Neural cell (in vitro differentiated cells): ENCODE measurements at regions not wholly inside any gene's neighbourhood (a gene's known extent, or its start where the extent isn't known, plus 50 kb on each side); places are given as distances from the start of the nearest gene placed in this dataset.

ENCODE experiments used
- H2AFZ ChIP-seq: fragments of 200-600, 300-800 bp; sonication (generic), shearing (Covaris generic); 2 replicates; pipeline ENCODE4 v1.6.0; 2014; ENCODE audit warnings: low read depth, mild to moderate bottlenecking, antibody characterized with exemption, low read length, moderate library complexity
- H3F3A ChIP-seq: fragments of 200-600 bp; shearing (Covaris generic); 2 replicates; pipeline ENCODE4 v1.6.1; 2016; ENCODE audit warnings: mild to moderate bottlenecking, moderate library complexity, mixed read lengths, antibody characterized with exemption, low read length; ENCODE audit not compliant: insufficient read depth, poor library complexity, severe bottlenecking
- H3K27ac ChIP-seq: fragments of 200-600, 300-800 bp; sonication (generic), shearing (Covaris generic); 2 replicates; pipeline ENCODE4 v1.5.1; 2014; ENCODE audit warnings: mild to moderate bottlenecking, low read length, moderate library complexity
- H3K27me3 ChIP-seq: fragments of 300-800, 200-600 bp; sonication (generic), shearing (Covaris generic); 2 replicates; pipeline ENCODE4 v1.6.0; 2014; ENCODE audit warnings: mild to moderate bottlenecking, low read depth, low read length, moderate library complexity; ENCODE audit not compliant: insufficient read depth
- H3K36me3 ChIP-seq: fragments of 300-800, 200-600 bp; sonication (generic), shearing (Covaris generic); 2 replicates; pipeline ENCODE4 v1.5.1; 2014; ENCODE audit warnings: mild to moderate bottlenecking, antibody characterized with exemption, low read length, moderate library complexity; ENCODE audit not compliant: insufficient read depth
- H3K4me2 ChIP-seq: fragments of 300-800, 200-600 bp; sonication (generic), shearing (Covaris generic); 2 replicates; pipeline ENCODE4 v1.6.0; 2014; ENCODE audit warnings: mild to moderate bottlenecking, low read length
- H3K4me3 ChIP-seq: fragments of 300-800, 200-600 bp; sonication (generic), shearing (Covaris generic); 2 replicates; pipeline ENCODE4 v1.5.1; 2014; ENCODE audit warnings: mild to moderate bottlenecking, low read length, moderate library complexity
- H3K79me2 ChIP-seq: fragments of 200-600 bp; shearing (Covaris generic); replicated peaks from 2 replicates; pipeline ENCODE4 v1.6.0; 2014; ENCODE audit warnings: mild to moderate bottlenecking, low read length, moderate library complexity; ENCODE audit not compliant: insufficient read depth
- H3K9ac ChIP-seq: fragments of 300-800, 200-600 bp; sonication (generic), shearing (Covaris generic); 2 replicates; pipeline ENCODE4 v1.6.1; 2016; ENCODE audit warnings: mild to moderate bottlenecking, low read length, mixed read lengths
- H3K9me2 ChIP-seq: fragments of 200-600 bp; shearing (Covaris generic); 2 replicates; pipeline ENCODE4 v1.6.1; 2016; ENCODE audit warnings: mild to moderate bottlenecking, low read length, mixed read lengths; ENCODE audit not compliant: insufficient read depth
- H3K9me3 ChIP-seq: fragments of 200-600, 300-800 bp; sonication (generic), shearing (Covaris generic); 2 replicates; pipeline ENCODE4 v1.6.1; 2016; ENCODE audit warnings: mild to moderate bottlenecking, mixed run types, low read length, moderate library complexity, mixed read lengths
- H4K20me1 ChIP-seq: fragments of 200-600 bp; shearing (Covaris generic); 2 replicates; pipeline ENCODE4 v1.6.1; 2016; ENCODE audit warnings: mild to moderate bottlenecking, mixed run types; ENCODE audit not compliant: insufficient read depth
- EP300 ChIP-seq: fragments of 450-650 bp; conservative IDR thresholded peaks from 2 replicates; pipeline ENCODE4 v1.6.1; 2014; ENCODE audit warnings: antibody characterized with exemption, mild to moderate bottlenecking, moderate library complexity; ENCODE audit not compliant: poor library complexity, severe bottlenecking
- EZH2 ChIP-seq: fragments of 200-600, 300-800 bp; shearing (Covaris generic), sonication (generic); IDR thresholded peaks from 2 replicates; pipeline ENCODE4 v1.6.1; 2014; ENCODE audit warnings: antibody characterized with exemption, low read length, borderline replicate concordance, mild to moderate bottlenecking; ENCODE audit not compliant: insufficient read depth, poor library complexity, severe bottlenecking
- MXI1 ChIP-seq: fragments of 450-650 bp; conservative IDR thresholded peaks from 2 replicates; pipeline ENCODE4 v1.6.1; 2014; ENCODE audit warnings: antibody characterized with exemption, mild to moderate bottlenecking; ENCODE audit not compliant: poor library complexity, severe bottlenecking
- POLR2AphosphoS5 ChIP-seq: IDR thresholded peaks from 2 replicates; pipeline ENCODE4 v1.6.1; 2012
- RAD21 ChIP-seq: fragments of 450-650 bp; conservative IDR thresholded peaks from 2 replicates; pipeline ENCODE4 v1.6.1; 2014; ENCODE audit warnings: antibody characterized with exemption, mild to moderate bottlenecking, moderate library complexity
- SMC3 ChIP-seq: fragments of 450-650 bp; conservative IDR thresholded peaks from 2 replicates; pipeline ENCODE4 v1.6.1; 2014; ENCODE audit warnings: antibody characterized with exemption, mild to moderate bottlenecking, moderate library complexity; ENCODE audit not compliant: poor library complexity
- TAF1 ChIP-seq: IDR thresholded peaks from 2 replicates; pipeline ENCODE4 v1.6.1; 2012; ENCODE audit warnings: low read depth
- TF ChIP-seq, protein P1 (sequence below): IDR thresholded peaks from 2 replicates; pipeline ENCODE4 v1.6.1; 2012; ENCODE audit warnings: borderline replicate concordance
- TF ChIP-seq, protein P2 (sequence below): fragments of 450-650 bp; IDR thresholded peaks from 2 replicates; pipeline ENCODE4 v1.5.1; 2014; ENCODE audit warnings: antibody characterized with exemption, mild to moderate bottlenecking, moderate library complexity; ENCODE audit not compliant: poor library complexity, severe bottlenecking

DNA sequence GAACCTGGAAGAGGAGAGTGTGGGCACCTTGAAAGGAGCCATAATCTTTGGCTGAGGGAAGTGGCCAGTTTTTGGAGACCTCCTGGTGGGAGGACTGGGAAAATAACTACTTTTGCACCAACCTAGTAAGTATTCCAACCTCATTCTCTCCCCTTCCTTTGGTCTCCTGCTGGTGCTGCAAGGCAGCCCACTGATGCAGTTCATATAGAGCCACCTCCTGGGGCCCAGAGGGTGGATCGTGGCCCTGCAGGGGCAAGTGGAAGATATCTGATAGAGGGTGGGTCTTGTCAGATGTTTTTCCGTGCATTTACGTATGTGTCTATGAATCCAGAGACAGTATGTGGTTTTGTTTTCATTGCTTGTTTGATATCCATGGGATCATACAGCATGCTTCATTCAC, 172.8 kb upstream of the PITX1 start:
- Histone ChIP-seq H3K4me3 (no peak overlapping the region), H3K9me3 (peaks cover 11% of the 10 kb centered on the region), H3K36me3 (no peaks in the 10 kb centered on the region), H3K4me2 (no peak overlapping the region), H3K9me2 (no peaks in the 10 kb centered on the region), H3F3A (no peaks in the 10 kb centered on the region), H3K9ac (no peak overlapping the region), H3K27me3 (no peaks in the 10 kb centered on the region), H2AFZ (no peak overlapping the region), H3K27ac (no peak overlapping the region), H4K20me1 (no peaks in the 10 kb centered on the region), H3K79me2 (no peaks in the 10 kb centered on the region)
- TF ChIP-seq TAF1 (no peak), RAD21 (no peak), EP300 (no peak), MXI1 (no peak), EZH2 (no peak), POLR2AphosphoS5 (no peak), SMC3 (no peak)
- TF ChIP-seq, protein P1, sequence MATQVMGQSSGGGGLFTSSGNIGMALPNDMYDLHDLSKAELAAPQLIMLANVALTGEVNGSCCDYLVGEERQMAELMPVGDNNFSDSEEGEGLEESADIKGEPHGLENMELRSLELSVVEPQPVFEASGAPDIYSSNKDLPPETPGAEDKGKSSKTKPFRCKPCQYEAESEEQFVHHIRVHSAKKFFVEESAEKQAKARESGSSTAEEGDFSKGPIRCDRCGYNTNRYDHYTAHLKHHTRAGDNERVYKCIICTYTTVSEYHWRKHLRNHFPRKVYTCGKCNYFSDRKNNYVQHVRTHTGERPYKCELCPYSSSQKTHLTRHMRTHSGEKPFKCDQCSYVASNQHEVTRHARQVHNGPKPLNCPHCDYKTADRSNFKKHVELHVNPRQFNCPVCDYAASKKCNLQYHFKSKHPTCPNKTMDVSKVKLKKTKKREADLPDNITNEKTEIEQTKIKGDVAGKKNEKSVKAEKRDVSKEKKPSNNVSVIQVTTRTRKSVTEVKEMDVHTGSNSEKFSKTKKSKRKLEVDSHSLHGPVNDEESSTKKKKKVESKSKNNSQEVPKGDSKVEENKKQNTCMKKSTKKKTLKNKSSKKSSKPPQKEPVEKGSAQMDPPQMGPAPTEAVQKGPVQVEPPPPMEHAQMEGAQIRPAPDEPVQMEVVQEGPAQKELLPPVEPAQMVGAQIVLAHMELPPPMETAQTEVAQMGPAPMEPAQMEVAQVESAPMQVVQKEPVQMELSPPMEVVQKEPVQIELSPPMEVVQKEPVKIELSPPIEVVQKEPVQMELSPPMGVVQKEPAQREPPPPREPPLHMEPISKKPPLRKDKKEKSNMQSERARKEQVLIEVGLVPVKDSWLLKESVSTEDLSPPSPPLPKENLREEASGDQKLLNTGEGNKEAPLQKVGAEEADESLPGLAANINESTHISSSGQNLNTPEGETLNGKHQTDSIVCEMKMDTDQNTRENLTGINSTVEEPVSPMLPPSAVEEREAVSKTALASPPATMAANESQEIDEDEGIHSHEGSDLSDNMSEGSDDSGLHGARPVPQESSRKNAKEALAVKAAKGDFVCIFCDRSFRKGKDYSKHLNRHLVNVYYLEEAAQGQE = no peak
- TF ChIP-seq, protein P2, sequence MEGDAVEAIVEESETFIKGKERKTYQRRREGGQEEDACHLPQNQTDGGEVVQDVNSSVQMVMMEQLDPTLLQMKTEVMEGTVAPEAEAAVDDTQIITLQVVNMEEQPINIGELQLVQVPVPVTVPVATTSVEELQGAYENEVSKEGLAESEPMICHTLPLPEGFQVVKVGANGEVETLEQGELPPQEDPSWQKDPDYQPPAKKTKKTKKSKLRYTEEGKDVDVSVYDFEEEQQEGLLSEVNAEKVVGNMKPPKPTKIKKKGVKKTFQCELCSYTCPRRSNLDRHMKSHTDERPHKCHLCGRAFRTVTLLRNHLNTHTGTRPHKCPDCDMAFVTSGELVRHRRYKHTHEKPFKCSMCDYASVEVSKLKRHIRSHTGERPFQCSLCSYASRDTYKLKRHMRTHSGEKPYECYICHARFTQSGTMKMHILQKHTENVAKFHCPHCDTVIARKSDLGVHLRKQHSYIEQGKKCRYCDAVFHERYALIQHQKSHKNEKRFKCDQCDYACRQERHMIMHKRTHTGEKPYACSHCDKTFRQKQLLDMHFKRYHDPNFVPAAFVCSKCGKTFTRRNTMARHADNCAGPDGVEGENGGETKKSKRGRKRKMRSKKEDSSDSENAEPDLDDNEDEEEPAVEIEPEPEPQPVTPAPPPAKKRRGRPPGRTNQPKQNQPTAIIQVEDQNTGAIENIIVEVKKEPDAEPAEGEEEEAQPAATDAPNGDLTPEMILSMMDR = no peak

DNA sequence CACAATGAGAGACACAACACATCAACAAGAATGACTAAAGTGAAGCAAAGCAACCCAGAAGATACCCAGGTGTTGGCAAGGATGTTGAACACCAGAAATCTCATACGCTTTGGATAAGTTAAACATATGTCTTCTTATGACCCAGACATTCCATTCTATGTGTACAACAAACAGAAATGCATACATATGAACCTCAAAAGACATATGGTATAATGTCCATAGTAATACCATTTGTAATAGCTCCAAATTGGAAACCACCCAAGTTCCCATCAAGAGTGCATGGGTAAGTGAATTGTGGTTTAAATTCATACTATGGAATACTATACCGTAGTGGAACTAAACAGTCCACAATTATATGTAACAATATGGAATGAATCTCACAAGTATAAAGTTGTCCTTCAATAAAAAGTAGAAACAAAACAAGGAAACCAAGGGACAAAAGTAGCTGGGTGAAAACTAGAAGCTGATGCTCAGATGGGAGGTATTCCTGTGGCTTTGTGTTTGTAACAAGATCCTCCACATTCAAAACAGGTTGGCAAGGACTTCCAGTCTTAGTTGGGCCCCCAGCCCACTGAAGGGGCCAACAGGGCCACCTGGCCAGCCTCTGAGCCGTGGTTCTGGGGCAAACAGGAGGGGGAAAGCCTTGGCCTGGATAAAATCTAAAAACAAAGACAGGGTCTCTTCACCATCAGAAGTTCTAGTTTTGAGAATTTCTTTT, 171.8 kb upstream of the PITX1 start:
- no peaks in the 10 kb centered on the region for H3K9me2 ChIP-seq
- no peaks in the 10 kb centered on the region for H3K36me3 ChIP-seq
- H4K20me1 ChIP-seq = no peaks in the 10 kb centered on the region
- H3K9ac ChIP-seq = no peak overlapping the region
- peaks cover under 1% of the 10 kb centered on the region for H3K27me3 ChIP-seq
- no peak overlapping the region for H2AFZ ChIP-seq
- no peak overlapping the region for H3K27ac ChIP-seq
- no peaks in the 10 kb centered on the region for H3K79me2 ChIP-seq
- no peaks in the 10 kb centered on the region for H3F3A ChIP-seq
- TF ChIP-seq RAD21 = no peak
- no peak for TF ChIP-seq EZH2
- TF ChIP-seq, protein P1 = no peak
- TF ChIP-seq MXI1 = no peak
- no peak for TF ChIP-seq POLR2AphosphoS5
- TF ChIP-seq SMC3 = no peak
- no peak for TF ChIP-seq TAF1
- TF ChIP-seq, protein P2 = no peak
- TF ChIP-seq EP300 = no peak
- H3K9me3 ChIP-seq = peaks cover 11% of the 10 kb centered on the region
- no peak overlapping the region for H3K4me2 ChIP-seq
- H3K4me3 ChIP-seq = no peak overlapping the region
